GM19468 (cell line): ENCODE measurements at regions not wholly inside any gene's neighbourhood (a gene's known extent, or its start where the extent isn't known, plus 50 kb on each side); places are given as distances from the start of the nearest gene placed in this dataset.
"Not testable (repeated sequence)": the region's sequence is repeated elsewhere in the genome, so short reads cannot be mapped to it uniquely, and the experiment has no call there.

Experiments
- ATAC-seq: cut with Tn5 transposase; IDR thresholded peaks from one replicate; pipeline ENCODE4 v1.9.1; 2021; ENCODE audit warnings: mild to moderate bottlenecking, moderate library complexity, moderate number of reproducible peaks; ENCODE audit not compliant: unreplicated experiment; ENCODE audit errors: extremely low read depth

DNA sequence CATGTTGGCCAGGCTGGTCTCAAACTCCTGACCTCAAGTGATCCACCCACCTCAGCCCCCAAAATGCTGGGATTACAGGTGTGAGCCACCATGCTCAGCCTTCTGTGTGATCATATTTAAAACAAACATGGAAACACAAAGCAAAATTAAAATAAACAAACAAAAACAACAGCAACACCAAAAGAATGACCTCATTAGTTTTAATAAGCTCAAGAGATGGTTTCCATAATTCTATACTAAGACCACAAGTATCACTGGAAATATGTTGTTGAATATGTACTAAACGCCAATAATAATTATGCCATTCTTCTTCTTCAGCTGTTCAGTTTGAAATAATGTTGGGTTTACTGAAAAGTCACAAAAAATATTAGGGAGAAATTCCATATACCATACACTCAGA lies 526.4 kb downstream of the LRRIQ3 start:
- ATAC-seq, result no peak

DNA sequence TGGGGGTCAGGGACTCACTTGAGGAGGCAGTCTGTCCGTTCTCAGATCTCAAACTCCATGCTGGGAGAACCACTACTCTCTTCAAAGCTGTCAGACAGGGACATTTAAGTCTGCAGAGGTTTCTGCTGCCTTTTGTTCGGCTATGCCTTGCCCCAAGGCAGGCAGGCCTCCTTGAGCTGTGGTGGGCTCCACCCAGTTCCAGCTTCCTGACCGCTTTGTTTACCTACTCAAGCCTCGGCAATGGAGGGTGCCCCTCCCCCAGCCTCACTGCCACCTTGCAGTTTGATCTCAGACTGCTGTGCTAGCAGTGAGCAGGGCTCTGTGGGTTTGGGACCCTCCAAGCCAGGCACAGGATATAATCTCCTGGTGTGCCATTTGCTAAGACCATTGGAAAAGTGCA lies 530.0 kb downstream of the LRRIQ3 start:
- ATAC-seq, result not testable (repeated sequence)

DNA sequence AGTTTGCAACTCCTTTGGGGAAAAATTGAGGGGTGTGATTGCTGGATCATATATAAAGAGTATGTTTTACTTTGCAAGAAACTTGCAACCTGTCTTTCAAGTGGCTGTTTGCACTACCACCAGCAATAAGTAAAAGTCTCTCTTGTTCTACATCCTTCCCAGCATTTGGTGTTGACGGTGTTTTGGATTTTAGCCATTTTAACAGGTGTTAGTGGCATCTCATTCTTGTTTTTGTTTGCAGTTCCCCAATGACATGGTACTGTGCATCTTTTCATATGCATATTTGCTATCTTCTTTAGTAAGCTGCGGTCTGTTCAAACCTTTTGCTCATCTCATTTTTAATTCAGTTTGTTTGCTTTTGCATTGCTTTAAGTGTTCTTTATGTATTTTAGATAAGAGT lies 535.5 kb downstream of the LRRIQ3 start:
- ATAC-seq, result no peak

DNA sequence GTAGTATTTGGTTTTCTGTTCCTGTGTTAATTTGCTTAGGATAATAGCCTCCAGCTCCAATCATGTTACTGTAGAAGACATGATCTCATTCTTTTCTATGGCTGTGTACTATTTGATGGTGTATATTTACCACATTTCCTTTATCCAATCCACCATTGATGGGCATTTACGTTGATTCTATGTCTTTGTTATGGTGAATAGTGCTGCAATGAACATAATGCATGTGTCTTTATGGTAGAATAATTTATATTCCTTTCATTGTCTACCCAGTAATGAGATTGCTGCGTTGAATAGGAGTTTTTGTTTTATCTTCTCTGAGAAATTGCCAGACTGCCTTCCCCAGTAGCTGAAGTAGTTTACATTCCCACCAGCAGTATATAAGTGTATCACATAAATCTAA lies 538.8 kb downstream of the LRRIQ3 start:
- ATAC-seq, result no peak

DNA sequence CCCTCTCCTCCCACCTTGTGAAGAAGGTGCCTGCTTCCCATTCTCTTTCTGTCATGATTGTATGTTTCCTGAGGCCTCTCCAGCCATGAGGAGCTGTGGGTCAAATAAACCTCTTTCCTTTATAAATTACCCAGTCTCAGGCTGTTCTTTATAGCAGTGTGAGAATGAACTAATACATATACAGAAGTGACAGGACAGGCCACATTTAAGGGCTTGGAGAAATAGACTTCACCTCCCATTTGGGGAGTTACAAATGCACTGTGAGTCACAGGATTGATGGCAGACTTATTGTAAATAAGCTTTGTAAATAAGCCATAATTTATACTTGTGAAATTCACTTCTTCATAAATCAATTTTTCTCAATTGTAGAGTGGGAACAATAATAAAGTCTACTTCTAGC lies 543.3 kb downstream of the LRRIQ3 start:
- no peak for ATAC-seq

DNA sequence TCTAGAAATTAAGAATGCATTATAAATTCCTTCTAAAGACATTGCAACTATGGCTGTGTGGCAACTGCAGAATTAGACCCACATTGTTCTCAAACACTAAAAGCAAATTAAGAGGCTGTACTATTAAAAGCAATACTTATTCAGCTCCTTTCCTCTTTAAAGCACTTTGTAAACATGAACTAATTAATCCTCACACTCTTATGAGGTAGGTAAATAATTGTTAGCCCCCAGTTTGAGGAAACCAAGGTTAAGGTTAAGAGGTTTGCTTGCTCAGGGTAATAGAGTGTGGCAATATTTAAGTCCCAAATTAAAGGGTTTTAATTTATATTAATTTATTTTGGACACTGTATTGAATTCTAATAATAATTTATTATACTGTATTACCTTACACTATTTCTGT lies 553.8 kb downstream of the LRRIQ3 start:
- ATAC-seq, result no peak

DNA sequence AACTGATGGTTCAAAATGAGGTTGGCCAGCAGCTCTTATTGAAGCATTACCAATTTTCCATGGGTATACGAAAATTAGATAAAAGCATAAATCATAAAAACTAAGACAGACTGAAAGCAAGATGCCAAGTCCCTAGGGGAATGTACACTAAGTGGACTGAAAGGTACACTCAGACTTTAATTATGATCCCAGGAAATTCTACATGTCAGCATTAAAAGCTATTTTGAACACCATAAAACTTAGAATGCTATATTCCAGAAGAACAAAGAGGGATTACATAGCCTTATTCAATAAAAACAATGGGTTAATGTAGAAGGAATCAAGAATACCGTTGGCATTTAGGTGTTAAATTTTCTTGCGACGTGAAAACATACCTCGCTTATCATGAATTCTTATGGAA lies 558.5 kb downstream of the LRRIQ3 start:
- no peak for ATAC-seq

DNA sequence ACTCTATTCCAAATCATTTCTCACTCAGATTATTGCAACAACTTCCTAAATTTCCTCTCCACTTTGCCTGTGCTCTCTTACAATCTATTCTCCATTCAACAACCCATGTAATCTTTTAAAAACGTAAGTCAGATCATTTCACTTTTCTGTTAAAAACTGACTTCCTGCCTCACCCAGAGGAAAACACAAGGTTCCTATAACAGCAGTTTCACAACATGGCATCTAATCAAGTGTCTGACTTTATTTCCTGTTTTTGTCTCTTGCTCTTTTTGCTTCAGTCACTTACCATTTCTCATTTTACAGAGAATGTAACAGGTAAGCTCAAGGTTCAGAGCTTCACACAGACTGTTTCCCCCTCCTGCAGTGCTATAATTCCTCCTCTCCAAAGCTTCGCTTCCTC lies 560.7 kb downstream of the LRRIQ3 start:
- no peak for ATAC-seq

DNA sequence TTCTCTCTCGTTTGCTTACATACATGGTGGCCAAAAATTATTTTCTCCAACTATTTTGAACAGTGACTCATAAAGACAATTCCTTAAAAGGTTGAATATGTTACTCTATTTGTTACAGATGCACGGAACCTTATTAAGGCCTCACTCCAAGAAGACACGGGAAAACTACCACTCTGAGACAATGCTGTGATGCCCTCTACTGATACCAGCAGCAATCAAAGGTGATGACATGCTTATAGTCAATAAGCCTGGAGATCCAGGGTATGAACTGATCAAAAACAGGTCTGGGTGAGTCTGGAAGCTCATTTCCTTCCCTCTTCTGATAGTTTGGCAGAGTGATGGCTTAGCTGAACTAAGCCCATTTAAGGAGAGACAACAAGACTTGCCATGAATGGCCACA lies 563.0 kb downstream of the LRRIQ3 start:
- no peak for ATAC-seq

DNA sequence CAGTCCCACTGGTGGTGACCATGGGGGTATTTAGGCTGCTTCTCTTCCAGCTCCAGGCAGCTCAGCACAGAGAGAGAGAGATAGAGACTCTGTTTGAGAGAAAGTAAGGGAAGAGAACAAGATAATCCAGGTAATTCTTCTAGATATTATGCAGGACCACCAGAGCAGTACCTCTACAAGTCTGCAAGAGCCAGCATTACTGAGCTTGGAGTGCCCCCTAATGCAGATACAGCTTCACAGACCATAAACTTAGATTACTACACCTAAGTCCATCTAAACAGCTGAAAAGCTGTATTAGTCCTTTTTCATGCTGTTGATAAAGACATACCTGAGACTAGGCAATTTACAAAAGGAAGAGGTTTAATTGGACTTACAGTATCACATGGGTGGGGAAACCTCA lies 570.3 kb downstream of the LRRIQ3 start:
- ATAC-seq, result no peak

DNA sequence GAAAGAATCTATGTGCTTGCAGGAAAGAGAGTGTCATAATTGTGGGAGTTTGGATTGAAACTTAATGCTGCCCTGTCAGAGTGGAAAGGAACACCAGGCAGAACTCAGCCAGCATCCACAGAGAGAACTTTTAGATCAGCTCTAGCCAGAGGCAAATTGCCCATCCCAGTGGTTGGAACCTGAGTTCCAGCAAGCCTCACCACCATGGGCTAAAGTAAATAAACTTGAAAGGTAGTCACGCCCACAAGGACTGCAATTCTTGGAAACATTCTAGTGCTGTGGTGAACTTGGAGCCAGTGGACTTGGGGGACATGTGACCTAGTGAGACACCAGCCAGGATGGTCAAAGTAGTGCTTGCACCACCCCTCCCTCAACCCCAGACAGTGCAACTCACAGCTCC lies 571.6 kb downstream of the LRRIQ3 start:
- ATAC-seq, result no peak

DNA sequence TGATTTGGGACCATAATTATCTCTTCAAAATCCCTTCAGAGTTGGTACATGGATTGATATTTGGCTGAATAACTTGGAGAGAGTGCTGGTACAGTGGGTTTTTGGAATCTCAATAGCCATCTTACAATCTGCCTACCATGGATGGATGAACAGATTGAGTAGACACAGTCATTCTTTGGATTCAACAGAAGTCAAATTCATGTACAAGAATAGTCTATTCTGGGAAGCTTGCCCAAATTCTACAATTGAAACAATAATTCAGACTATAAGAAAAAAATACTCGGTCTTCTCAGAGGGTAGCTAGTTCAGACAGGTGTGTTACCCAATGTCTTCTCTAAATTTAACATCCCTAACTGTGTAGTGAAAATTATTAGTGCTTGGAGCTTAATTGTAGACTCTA lies 574.0 kb downstream of the LRRIQ3 start:
- ATAC-seq, result no peak

DNA sequence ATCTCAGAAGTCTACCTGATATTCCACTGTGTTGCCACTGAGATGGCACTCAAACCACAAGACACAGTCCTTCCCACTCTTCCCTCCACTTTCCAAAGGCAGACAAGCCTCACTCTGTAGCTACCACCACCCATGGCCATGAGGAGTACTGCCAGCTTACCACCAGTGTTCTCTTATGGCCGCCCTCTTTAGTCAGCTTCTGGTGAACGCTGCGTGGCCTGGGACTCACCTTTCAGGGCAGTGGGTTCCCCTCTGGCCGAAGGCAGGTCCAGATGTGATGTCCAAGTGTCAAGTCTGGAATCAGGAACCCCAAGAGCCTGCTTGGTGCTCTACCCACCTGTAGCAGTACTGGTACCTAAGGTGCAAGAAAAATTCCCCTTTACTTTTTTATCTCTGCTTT lies 580.8 kb downstream of the LRRIQ3 start:
- ATAC-seq, result no peak

DNA sequence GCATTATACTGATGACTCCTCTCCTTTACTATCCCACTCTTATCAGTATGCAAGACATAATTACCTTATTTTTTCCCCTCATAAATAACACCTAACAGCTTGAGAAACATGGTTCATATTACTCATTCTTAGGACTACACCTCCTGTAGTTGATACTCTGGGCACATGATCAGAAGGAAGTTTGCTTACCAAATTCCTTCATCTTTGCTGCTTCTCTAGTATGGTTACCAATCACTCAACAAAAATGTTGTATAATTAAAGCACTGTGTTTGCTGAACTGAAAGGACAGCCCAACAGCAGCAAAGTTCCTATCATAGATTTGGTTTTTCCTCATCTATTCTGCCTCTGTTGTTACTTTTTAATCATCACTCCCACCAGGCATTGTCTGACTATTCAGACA lies 586.3 kb downstream of the LRRIQ3 start:
- no peak for ATAC-seq

DNA sequence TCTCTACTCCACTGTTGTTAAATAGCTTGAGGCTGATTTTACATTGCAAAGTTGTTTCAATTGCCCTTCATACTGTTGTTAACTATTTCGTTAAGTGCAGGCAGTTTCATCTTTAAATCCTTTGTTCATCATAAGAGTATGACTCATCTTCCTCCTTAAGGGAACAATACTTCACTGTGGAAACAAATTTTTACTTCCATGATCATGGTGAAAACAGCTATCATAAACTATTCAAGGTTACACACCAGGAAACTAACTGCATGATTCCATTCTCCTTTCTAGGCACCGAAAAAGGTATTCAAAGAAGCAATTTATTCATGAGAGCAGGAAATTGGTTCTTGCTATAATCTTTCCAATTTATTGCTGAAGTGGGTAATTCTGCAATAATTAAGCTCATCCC lies 593.2 kb downstream of the LRRIQ3 start:
- no peak for ATAC-seq

DNA sequence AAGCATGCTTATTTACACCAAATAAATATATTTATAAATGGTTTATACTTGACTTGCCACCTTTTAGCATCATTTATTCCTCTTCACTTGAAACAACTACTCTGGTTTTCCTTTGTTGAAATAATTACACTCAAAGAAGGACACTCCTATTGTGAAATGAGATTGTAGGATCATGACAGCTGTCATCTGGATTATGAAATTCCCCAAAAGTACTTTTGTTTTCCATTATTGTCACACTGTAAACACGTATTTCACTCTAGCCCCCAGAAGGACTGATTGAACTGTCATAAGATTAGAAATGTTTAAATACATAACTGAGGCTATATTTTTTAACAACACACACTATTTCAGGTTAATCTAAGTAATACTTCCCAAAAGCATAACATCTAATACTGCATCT lies 593.8 kb downstream of the LRRIQ3 start:
- ATAC-seq, result no peak

DNA sequence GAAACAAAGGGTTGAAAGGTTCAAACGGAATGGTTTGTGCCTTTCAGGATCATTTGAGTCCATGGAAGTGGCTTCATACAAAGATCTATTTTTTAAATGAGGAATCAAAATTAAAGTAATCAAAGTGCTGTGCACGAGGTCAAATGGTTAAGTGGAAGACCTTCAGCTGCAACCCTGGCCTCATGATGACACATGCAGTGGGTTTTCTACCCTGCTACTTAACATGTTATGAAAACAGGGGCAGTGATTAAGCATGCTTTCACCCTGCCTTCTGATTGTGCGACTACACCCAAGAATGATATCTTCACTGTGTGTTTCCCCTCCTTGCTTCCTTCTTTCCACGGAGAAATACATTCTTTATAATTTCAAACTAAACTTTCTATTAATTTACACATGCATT lies 604.2 kb downstream of the LRRIQ3 start:
- no peak for ATAC-seq

DNA sequence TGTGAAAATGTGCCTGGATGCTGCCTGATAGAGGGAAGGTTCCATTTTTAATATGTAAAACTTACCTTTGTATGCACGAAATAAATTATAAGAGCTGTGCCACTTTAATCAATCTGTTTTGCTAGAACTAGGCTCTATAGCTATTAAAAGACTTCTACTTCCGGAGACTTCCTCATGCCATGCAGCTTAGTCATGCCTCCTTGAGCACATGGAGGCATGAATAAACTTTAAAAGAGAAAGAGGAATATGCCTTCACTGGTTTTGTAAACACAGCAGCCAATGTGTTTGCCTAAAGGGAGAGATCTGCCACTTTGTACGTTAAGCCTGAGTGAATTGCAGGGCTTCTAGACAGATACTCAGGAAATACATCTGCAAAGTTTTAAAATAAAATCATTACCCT lies 604.6 kb downstream of the LRRIQ3 start:
- no peak for ATAC-seq

DNA sequence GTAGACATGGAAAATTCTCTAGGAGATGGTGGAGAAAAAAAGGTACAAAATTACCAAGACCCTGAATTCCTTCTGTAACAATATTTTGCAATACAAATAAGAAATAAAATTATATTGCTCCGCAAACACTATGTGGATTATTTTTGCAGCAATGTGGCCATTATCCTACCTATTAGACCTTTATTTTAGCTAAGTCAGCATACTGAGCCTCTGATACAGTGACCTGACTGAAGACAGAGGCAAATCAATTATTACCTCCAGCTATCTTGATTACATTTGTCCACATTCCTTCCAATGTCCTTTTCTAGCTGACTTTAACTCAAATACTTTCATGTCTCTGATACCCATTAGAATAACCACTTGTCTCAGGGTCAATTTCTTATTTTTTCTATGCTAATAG lies 610.9 kb downstream of the LRRIQ3 start:
- ATAC-seq, result no peak

DNA sequence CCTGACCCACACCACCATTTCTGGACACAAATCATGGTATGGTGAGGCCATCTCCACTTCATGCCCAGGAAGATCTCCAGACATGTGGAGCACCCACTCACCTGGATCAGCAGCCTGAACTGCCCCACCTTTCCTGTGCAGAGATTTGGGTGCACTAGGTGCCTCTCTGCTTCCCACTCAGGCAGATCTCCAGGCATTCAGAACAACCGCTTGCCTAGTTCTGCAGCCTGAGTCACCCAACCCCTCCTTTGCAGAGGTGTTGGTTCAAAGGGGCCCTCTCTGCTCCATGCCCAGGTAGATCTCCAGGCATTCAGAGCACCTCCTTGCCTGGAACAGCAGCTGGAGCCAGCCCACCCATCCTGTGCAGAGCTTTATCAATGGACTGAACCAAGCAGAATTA lies 620.8 kb downstream of the LRRIQ3 start:
- ATAC-seq, result no peak

DNA sequence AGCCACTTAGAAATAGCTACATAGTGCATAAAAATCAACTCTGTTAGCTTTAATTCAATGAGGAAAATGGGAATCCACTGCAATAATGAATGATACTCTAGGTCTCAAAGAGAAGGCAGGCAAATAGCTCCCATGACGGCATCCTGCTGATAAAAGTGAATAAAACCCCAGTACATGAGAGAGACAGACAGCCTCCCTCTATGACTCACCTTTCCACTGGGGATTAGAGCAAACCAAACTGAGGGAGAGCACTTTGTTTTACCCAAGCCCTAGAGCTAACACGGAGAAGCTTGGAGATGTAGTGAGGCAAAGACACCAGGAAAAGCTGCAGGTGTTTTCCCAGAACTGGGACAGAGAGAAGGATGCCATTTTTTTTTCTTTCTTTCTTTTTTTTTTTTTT lies 621.9 kb downstream of the LRRIQ3 start:
- ATAC-seq, result no peak

DNA sequence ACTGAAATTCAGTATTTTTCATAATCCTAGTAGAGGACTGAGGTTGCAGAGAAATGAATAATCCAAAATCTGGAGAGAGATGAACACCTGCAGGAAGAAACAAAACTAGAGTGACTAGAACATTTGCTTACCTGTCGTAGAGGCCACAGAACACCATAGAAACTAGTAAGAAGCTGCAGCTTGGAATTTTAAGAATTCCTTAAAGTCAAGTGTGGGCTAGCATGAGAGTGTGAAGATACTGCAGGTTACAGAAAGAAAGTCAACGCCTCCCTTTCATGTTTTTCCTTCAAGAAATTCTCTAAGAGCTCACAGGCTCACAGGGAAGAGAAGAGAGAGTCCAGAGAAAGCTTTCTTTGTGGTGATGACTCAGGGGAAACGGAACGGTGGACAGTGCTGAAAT lies 633.7 kb downstream of the LRRIQ3 start:
- no peak for ATAC-seq

DNA sequence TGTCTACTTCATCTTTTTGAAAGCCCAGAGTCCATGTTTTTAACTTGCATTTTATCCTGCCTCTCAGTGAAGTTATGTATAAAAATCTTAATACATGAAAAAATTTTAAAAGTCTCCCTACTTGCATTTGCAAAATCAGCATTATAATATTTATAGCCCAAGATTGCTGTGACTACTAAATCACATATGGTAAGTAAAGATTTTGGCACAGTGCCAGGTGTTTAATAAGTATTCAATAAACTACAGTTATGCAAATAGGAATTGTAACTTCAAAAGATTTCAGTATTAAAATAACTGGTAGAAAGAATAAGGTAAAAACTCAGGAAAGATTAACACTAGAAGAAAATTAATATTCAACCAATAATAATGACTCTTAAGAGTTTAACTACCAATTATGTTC lies 641.7 kb downstream of the LRRIQ3 start:
- ATAC-seq, result no peak
